HEK293T (cell line): ENCODE measurements at regions not wholly inside any gene's neighbourhood (a gene's known extent, or its start where the extent isn't known, plus 50 kb on each side); places are given as distances from the start of the nearest gene placed in this dataset.

ENCODE experiments used
- CTCF ChIA-PET: fragments of 350-600 bp; formaldehyde crosslinking; extraction: SDS; loops from one replicate; lab custom pipeline; 2021; ENCODE audit warnings: antibody characterized with exemption, inconsistent platforms; lab: Yijun Ruan, JAX
- POLR2A ChIA-PET: fragments of 350-600 bp; formaldehyde crosslinking; extraction: SDS; loops from one replicate; lab custom pipeline; 2020; ENCODE audit warnings: antibody characterized with exemption, inconsistent platforms; lab: Yijun Ruan, JAX
- DNase-seq: peaks from one replicate; pipeline ENCODE4 v3.0.0; 2012; ENCODE audit warnings: mixed read lengths; ENCODE audit errors: extremely low spot score
- ARNT ChIP-seq: fragments of 450-650 bp; IDR thresholded peaks from 2 replicates; pipeline ENCODE4 v1.6.1; 2017; ENCODE audit warnings: mild to moderate bottlenecking
- BHLHE40 ChIP-seq: fragments of 450-650 bp; IDR thresholded peaks from 2 replicates; pipeline ENCODE4 v1.6.1; 2016; ENCODE audit warnings: mild to moderate bottlenecking, moderate library complexity, borderline replicate concordance
- CTBP1 ChIP-seq: fragments of 450-650 bp; IDR thresholded peaks from 2 replicates; pipeline ENCODE4 v1.6.1; 2016; ENCODE audit warnings: borderline replicate concordance
- ELF4 ChIP-seq: fragments of 450-650 bp; IDR thresholded peaks from 2 replicates; pipeline ENCODE4 v1.6.1; 2017; ENCODE audit warnings: antibody characterized with exemption
- FOXA1 ChIP-seq: fragments of 450-650 bp; IDR thresholded peaks from 2 replicates; pipeline ENCODE4 v1.6.1; 2016; ENCODE audit warnings: mild to moderate bottlenecking
- FOXK2 ChIP-seq: fragments of 450-650 bp; IDR thresholded peaks from 2 replicates; pipeline ENCODE4 v1.6.1; 2016; ENCODE audit warnings: mild to moderate bottlenecking
- FOXM1 ChIP-seq: fragments of 450-650 bp; IDR thresholded peaks from 2 replicates; pipeline ENCODE4 v1.6.1; 2017; ENCODE audit warnings: mild to moderate bottlenecking, borderline replicate concordance
- HDGF ChIP-seq: fragments of 450-650 bp; IDR thresholded peaks from 2 replicates; pipeline ENCODE4 v1.6.1; 2017; ENCODE audit warnings: antibody characterized with exemption, borderline replicate concordance
- L3MBTL2 ChIP-seq: fragments of 450-650 bp; conservative IDR thresholded peaks from 2 replicates; pipeline ENCODE4 v1.6.1; 2016; ENCODE audit warnings: mild to moderate bottlenecking
- LEF1 ChIP-seq: fragments of 450-650 bp; IDR thresholded peaks from 2 replicates; pipeline ENCODE4 v1.6.1; 2017; ENCODE audit warnings: mild to moderate bottlenecking, borderline replicate concordance
- NFRKB ChIP-seq: fragments of 450-650 bp; IDR thresholded peaks from 2 replicates; pipeline ENCODE4 v1.6.1; 2016; ENCODE audit warnings: mild to moderate bottlenecking, moderate library complexity
- PKNOX1 ChIP-seq: fragments of 450-650 bp; IDR thresholded peaks from 2 replicates; pipeline ENCODE4 v1.6.1; 2016
- SP1 ChIP-seq: fragments of 450-650 bp; IDR thresholded peaks from 2 replicates; pipeline ENCODE4 v1.6.1; 2017
- SUZ12 ChIP-seq: fragments of 450-650 bp; IDR thresholded peaks from 2 replicates; pipeline ENCODE4 v1.6.1; 2016; ENCODE audit warnings: mild to moderate bottlenecking
- TARDBP ChIP-seq: fragments of 450-650 bp; IDR thresholded peaks from 2 replicates; pipeline ENCODE4 v1.6.1; 2016
- ZNF384 ChIP-seq: fragments of 450-650 bp; IDR thresholded peaks from 2 replicates; pipeline ENCODE4 v1.6.1; 2016

- CTCF ChIA-PET, result interaction anchor here (0.6 to 1.2 kb wide), 2 partner anchors 13 to 135 kb away, joined by 3 read pairs; no protein-coding TSS in a partner anchor
- DNase-seq, result peak; percentile 13
- TF ChIP-seq LEF1, result no peak
- no peak for TF ChIP-seq ZNF384
- no peak for TF ChIP-seq TARDBP
- no peak for TF ChIP-seq PKNOX1
- no peak for TF ChIP-seq FOXK2
- no peak for TF ChIP-seq ARNT
- TF ChIP-seq CTBP1, result no peak
- TF ChIP-seq HDGF, result no peak
- no peak for TF ChIP-seq BHLHE40
- TF ChIP-seq FOXM1, result no peak
- TF ChIP-seq ELF4, result no peak
- no peak for TF ChIP-seq SUZ12
- no peak for TF ChIP-seq L3MBTL2
- TF ChIP-seq FOXA1, result no peak
- TF ChIP-seq NFRKB, result no peak
- no peak for TF ChIP-seq SP1
- POLR2A ChIA-PET, result no interaction called here
Observed at GRCh38 chr14:36408388-36408787, 88.0 kb upstream of the MBIP start.

GRCh38 chr14:36405589-36406274 is 85.3 kb upstream of the MBIP start:
- POLR2A ChIA-PET, result no interaction called here
- CTCF ChIA-PET, result no interaction called here

GRCh38 chr14:36402867-36403266 is 82.4 kb upstream of the MBIP start:
- CTCF ChIA-PET, result no interaction called here

More at GRCh38 chr14:36405589-36406274, 85.3 kb upstream of the MBIP start:
- no peak for TF ChIP-seq HDGF
- no peak for TF ChIP-seq LEF1
- DNase-seq, result no peak

GRCh38 chr14:36398463-36399291 is 78.2 kb upstream of the MBIP start:
- no peak for DNase-seq
- TF ChIP-seq PKNOX1 (no peak), ELF4 (no peak), LEF1 (no peak), SUZ12 (no peak), ZNF384 (no peak), FOXM1 (no peak), HDGF (no peak), CTBP1 (no peak), FOXK2 (no peak), L3MBTL2 (no peak), FOXA1 (no peak), BHLHE40 (no peak), TARDBP (no peak), SP1 (no peak), NFRKB (no peak), ARNT (no peak)
- ChIA-PET POLR2A (no interaction called here), CTCF (no interaction called here)

More at GRCh38 chr14:36402867-36403266, 82.4 kb upstream of the MBIP start:
- no peak for TF ChIP-seq ARNT
- TF ChIP-seq ZNF384, result no peak
- TF ChIP-seq L3MBTL2, result no peak
- TF ChIP-seq FOXM1, result no peak
- no peak for TF ChIP-seq HDGF
- no peak for TF ChIP-seq LEF1
- TF ChIP-seq SP1, result no peak
- no peak for TF ChIP-seq ELF4
- no peak for TF ChIP-seq BHLHE40
- POLR2A ChIA-PET, result no interaction called here
- no peak for DNase-seq

GRCh38 chr14:36397357-36397756 is 76.9 kb upstream of the MBIP start:
- TF ChIP-seq HDGF (no peak), NFRKB (no peak), FOXM1 (no peak), FOXA1 (no peak), FOXK2 (no peak), CTBP1 (no peak), ZNF384 (no peak), SUZ12 (no peak), ARNT (no peak), SP1 (no peak), BHLHE40 (no peak), L3MBTL2 (no peak), ELF4 (no peak), TARDBP (no peak), LEF1 (no peak), PKNOX1 (no peak)
- ChIA-PET POLR2A (no interaction called here), CTCF (interaction anchor here (1.0 kb wide), 1 partner anchor 124 kb away, joined by 3 read pairs; no protein-coding TSS in a partner anchor)
- no peak for DNase-seq

- POLR2A ChIA-PET, result no interaction called here
- TF ChIP-seq NFRKB, result no peak
- TF ChIP-seq SUZ12, result no peak
- TF ChIP-seq FOXM1, result no peak
- no peak for TF ChIP-seq ZNF384
- TF ChIP-seq BHLHE40, result no peak
- no peak for TF ChIP-seq CTBP1
- no peak for TF ChIP-seq FOXK2
- TF ChIP-seq L3MBTL2, result no peak
- TF ChIP-seq HDGF, result no peak
- TF ChIP-seq FOXA1, result no peak
- no peak for TF ChIP-seq SP1
- TF ChIP-seq TARDBP, result no peak
- TF ChIP-seq PKNOX1, result no peak
- TF ChIP-seq LEF1, result no peak
- no peak for TF ChIP-seq ARNT
- no peak for TF ChIP-seq ELF4
- CTCF ChIA-PET, result no interaction called here
- no peak for DNase-seq
Observed at GRCh38 chr14:36396798-36397197, 76.4 kb upstream of the MBIP start.
